Ramos (cell line): ENCODE measurements at regions not wholly inside any gene's neighbourhood (a gene's known extent, or its start where the extent isn't known, plus 50 kb on each side); places are given as distances from the start of the nearest gene placed in this dataset.

Source experiments
- in situ Hi-C: fragments of 300-500 bp; cut with MboI; formaldehyde crosslinking; loops from one replicate; pipeline ENCODE4 v1.14.3; 2022; ENCODE audit warnings: low sequenced_read_pairs; ENCODE audit not compliant: unreplicated experiment

DNA sequence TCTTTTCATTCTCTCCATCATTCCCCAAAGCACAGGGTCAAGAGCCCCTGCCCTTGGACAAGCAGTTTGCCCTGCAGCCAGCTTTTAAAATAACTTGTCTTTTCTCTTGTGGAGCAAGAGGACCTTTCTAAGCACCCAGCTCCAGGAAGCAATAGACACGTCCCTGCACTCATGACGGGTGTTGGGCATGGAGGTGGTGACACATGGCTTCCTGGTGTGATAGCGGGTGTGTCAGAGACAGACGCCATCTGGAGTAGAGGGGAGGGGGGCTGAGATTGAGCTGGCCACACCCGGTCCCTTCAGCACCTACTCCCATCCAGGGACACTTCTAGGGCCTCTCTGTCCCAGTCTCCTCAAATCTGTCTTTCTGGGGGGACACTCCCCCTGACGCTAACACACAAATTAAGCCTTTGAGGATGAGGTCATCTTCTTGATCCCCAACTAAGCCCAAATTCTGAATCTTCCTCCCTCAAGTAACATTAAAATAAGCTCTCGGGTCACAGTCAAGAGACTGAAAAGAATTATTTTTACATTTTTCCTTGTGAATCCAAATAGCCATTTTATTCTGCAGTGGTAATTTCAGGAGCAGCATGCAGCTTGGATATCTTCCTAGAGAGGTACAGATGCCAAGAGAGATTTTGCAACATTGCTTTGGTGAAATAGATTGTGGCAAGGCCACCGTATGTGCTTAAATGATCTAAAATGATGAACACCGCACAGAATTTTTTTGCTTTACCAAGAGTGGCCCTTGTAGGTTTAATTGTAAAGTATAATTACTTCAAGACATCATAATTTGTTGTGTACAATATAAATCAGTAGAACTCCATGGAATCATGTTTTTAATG is 216.6 kb upstream of the IRX3 start:
- in situ Hi-C loops: no loop called here

DNA sequence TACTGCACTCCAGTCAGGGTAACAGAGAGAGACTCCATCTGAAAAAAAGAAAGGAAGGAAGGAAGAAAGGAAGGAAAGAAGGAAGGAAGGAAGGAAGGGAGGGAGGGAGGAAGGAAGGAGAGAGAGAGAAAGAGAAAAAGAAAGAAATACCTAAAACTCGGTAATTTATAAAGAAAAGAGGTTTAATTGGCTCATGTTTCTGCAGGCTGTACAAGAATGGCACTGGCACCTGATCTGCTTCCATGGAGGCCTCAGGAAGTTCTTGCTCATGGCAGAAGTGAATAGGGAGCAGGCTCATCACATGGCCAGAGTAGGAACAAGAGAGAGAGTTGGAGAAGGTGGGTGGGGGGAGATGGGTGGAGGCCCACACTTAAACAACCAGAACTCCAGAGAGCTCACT is 215.2 kb upstream of the IRX3 start:
- in situ Hi-C loops: no loop called here

DNA sequence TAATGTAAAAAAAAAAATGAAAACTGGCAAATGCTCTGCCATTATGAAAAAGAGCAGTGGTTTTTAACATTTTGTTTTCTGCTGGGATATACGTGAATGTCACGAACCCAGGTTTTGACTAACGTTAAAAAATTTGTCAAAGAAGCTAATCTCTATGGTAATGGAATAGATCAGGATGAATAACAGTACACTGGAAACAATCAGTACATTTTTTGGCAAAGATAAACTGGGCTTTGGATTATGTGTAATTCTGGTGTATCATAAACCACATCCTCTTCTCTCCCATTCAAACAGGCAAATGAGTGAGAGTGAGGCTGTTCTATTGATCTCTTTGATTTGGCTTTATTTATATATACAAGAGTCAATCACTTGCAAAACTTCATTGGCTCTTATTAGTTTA is 207.0 kb upstream of the IRX3 start:
- in situ Hi-C loops: no loop called here

DNA sequence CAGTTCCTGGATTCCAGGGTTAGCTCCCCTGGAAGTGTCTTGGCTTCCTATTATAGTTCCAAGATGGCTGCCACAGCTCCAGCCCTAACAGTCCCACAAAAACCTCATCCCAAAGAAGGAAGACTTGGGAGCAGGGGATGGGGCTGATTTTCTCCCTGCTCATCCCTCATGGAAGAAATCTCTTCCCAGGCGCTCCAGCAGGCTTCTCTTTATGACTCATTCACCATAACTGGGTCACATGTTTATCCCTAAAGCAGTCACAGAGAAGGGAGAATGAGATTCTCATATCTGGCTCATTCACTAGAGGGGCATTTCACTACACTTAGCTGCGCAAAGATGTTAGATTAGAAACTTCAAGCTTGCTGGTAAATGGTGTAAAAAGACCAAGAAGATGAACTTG is 206.5 kb upstream of the IRX3 start:
- in situ Hi-C loops: no loop called here

DNA sequence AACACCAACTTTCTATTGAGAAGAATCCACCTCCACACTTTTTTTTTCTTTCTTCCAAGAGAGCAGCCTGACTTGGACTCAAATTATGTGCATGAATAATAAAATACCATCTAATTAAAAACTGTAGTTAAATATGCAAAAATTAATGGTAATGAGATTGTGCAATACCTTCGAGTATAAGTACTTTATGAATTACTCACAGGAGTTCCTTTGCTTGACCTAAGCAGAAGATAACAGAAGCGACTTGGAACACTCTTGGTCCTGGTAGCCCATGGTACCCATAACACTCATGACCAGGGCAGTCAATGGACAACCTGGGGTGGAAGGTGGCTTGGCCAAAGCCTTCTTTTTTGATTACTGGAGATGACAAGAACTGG is 203.5 kb upstream of the IRX3 start:
- in situ Hi-C loops: no loop called here

DNA sequence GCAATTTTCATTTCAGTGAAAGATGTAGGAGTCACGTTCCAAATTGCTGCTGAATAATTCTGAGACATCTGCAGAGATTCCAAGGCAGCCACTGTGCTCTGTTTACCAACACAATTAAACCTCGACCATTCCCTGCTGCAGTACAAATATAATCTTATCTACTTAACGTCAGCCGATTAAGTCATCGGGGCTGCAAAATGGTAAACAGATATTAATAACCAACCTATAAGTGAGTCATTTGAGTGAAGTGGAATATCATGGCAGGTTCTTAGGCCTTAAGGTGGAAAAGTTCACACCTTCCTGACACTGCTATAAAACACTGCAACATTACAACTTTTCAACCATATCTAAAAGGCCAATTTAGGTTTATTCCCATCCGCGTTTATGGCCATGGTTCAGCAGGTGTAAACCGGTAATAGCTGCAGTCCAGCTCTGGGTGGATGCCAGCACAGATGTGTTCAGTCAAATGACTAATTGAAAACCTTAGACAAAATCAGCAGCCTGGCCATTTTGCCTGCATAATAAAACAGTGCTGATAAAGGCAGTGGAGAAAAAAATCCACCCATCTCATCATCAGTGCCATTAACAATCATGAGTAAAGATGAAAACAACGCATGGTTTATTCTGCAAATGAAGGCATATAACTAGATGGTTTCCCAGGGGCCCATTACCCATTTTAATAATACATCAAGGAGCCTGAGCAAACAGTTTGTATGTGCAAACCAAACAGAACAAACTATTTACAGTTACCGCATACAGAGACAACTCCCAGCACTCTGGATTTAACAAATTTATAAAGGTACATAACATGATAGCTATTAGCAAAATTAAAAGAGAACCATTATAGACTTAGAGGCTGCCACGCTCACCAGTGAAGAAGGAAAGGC is 202.9 kb upstream of the IRX3 start:
- in situ Hi-C loops: no loop called here

DNA sequence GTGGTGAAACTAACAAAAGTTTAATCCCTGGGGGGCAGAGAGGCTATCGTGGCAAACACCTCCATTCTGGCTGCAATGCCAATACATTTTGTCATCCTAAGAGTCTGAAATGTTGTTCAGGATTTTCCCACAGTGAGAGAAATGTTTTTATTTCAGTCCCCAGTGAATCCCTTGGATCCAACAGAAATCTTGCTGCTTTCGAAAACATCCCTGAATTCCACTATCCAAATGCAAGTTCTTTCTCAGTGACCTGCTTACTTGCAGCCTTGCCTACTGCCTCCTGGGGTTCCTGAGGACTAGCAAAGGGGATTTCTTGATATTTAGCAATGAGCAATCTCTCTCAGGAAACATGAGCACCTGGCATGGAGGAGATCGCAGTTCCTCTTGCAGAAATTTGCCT is 202.1 kb upstream of the IRX3 start:
- in situ Hi-C loops: no loop called here

DNA sequence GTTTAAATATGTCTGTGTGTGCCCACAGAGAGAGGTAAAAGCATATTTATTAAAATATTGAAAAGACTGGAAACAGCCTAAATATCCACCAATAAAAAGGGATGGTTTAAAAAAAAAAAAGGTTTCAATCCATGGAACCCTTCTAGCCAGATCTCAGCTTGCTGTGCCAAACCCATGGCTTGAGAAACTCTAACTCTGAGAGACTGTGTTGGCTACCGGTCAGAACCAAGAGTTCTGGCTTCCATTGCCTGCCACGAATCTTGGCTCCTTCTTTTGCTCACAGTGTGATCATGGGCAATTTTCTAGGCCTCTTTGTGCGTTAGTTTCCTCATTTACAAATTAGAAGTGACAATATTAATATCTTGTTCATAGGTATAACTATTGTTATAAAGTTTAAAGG is 201.3 kb upstream of the IRX3 start:
- in situ Hi-C loops: no loop called here

DNA sequence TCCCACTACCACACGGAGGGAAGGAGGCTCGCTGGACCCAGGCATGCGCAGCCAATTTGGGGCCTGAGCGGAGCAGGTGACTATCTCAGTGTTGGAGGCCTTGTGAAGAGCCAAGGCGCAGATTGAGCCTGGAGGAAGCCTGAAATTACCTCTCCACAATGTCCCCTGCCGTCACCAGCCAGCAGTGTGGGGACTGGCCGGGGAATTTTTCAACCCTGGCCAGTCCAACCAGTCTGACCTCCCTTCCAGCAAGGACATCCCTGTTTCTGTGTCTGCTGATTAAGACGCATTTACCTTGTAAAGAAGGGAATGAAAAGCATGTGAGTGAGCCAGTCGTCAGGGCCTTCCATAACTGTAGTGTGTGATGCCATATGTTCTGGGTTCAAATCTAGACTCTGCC is 198.1 kb upstream of the IRX3 start:
- in situ Hi-C loops: no loop called here

DNA sequence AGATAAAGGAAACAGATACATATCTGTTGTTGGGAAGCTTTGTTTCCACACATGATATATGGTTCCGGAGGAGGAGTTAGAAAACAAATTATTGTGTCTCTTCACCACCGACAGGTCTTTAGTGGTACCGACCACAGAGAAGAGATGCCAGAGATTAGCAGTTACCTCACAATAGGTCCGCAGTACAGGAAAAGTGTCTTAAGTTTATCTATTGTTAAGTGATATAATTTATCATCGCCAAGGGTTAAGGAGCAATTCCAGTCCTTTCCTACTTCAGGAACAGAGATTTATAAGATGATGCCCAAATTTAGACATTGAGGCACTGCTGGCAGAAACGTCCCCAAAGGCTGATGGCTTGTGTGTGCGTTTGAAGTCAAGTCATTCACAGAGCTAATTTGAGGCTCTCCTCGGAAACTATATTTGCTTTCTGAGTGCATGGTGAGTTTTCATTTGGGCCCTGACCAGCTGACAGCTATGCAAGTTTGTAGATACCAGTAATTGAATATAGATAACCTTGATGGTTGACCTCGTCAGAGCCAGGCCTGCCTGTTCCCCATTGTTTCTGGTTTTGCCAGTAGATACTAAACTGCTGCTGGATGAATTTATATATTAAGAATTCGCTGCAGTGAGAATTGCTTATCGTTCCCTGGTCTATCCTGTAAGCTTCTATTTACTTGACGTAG is 196.4 kb upstream of the IRX3 start:
- in situ Hi-C loops: no loop called here

DNA sequence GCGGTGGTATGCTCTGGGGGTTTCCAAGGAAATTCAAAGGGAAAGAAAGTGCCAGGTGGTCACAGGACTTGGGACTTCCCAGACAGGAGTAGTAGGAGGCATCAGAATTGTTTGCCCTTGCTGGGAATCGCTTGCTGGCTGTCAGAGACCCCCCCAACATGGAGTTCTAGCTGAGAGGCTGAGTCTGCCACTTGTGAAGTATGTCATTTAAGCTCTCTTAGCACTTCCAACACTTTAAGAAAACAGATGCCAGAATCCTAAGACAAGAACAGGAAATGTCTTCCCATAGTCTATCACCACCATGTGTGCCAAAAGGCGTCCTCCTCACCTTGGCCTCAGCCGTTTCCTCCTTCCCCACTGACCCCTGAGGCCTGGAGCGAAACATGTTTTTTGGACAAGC is 193.8 kb upstream of the IRX3 start:
- in situ Hi-C loops: no loop called here

DNA sequence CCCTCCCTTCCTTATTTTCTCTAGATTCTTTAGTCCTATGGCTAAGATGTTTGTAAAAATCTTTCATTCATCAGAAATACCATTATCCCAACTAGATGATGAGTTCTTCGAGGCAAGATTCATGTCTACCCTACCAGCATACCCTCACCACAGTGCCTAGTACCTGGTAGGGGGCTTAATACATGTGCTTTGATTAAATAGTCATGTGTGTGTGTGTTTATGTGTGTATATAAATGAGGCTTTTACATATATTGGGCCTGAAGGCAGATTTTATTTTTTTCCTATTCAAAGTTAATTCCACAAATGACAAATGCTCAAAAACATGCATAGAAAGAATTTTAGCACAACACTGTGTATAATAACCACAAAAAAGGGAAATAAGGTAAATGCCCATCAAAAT is 193.0 kb upstream of the IRX3 start:
- in situ Hi-C loops: no loop called here

DNA sequence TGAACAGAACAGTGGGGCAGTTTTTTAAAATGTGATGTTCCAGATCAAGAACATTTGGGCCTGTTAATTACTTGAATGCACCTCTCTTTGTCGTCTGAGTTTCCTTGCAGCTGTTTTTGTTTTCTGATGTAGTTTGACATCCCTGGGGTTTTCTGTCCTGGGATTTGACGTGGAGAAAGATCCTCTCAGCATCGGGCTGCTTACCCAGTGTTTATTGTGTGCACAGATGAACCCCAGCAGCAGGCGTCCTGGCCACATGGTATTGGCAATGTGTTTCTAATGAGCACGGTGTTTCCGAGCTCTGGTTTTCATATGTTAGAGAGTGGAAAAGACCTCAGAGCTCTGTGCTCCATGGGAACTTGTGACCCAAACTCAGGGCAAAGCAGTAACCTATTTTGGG is 191.1 kb upstream of the IRX3 start:
- in situ Hi-C loops: no loop called here

DNA sequence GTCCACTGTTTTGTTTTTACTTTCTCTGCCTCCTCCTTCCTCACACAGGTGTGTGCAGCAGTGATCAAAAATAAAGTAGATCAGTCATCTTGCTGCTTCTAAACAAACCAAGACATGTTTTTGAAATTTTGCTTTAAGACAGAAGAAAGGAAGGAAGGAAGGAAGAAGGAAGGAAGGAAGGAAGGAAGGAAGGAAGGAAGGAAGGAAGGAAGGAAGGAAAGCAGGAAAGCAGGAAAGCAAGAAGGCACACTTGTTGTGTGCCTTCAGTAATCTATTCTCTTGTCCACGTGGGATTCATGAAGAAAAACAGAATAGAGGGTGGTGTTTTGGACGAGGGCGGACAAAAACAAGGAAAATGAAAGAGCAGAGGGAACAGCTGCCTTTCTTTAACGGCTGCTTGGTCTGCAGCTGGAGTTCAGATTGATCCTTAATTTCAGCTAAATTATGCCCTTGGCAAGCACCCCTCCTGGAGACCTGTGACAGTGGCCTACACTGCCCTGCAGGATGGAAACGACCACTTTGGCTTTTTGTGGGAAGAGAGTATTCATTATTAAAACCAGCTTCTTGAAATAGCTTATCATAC is 188.5 kb upstream of the IRX3 start:
- in situ Hi-C loops: no loop called here

DNA sequence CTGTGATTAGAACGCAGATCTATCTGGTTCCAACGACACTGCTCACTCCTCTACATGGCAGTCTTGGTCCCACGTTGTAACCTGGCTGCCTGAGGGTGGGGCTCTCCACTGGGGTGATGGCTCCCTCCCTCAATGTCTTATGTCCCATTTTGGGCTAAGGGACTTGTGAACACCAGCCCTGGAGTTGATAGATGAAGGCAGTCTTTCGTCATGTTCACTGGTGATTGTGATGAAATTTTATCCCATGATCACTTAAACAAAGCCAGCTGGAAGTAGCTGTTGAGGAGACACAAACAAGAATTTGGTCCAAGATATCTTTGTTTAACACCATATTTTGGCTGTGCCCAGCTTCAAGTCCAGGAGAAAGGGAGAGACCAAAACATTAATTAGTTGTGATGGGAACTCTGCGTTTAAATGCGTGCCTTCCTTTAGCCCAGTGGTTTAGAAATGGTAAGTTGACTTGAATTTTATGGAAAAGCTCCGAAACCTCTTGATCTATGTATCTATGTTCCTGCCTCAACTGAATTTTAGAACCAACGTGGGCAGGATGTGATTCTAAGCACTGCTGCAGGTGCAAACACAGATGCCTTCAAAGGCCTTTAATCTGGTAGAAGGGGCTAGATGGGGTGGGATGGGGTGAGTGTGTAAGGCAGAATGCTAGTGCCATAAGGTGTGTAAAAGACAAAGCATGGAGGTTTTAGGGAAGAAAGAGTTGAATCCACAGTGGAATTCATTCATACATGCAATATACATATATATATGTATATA is 186.8 kb upstream of the IRX3 start:
- in situ Hi-C loops: no loop called here

DNA sequence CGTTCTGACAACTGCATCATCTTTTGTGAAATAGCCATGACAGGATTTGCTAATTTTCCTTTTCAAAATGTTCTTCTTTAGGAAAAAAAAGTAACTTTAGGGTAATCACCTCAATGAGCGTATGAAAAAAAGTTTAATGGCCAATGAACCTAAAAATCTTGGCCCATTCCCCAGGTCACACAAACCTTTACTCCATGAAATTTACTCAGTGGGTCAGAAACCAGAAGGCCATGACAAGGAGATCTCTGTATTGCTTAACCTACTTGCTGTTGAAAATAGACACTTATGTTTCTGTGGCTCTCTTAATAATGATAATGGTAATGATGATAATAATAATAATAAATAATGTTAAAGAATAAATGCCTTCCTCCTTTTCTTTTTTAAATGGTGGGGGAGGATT is 180.8 kb upstream of the IRX3 start:
- in situ Hi-C loops: no loop called here

DNA sequence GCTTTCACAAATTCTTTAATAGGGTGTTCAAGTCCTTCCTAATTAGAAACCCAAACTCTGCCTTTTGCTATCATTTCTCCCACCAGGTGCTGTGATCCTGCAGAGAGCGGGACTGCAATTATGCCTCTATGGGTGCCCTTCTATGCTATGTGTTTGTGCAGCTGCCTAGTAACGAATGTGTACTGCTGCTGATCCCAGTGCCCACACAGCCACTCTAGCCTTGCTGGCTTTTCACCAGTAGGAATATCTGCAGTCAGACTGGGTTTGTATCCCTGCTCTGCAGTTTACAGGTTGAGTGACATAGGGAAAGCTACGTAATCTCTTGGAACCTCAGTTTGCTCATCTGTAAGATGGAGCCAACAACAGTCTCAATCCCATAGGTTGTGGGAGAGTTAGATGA is 179.6 kb upstream of the IRX3 start:
- in situ Hi-C loops: no loop called here

DNA sequence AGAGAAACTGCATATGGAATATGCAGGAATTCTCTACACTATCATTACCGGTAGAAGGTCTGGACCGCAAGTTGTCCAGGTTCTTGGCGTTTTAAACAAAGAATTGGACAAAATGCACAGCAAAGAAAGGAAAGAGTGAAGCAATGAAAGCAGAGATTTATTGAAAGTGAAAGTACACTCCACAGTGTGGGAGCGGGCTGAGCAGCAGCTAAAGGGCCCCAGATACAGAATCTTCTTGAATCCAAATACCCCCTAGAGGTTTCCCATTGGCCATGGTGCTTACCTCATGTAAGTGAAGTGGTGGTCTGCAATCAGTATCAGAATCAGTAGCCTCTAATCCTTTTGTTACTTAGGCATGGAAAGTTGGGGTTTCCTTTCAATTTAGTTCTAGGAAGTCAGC is 178.5 kb upstream of the IRX3 start:
- in situ Hi-C loops: no loop called here

DNA sequence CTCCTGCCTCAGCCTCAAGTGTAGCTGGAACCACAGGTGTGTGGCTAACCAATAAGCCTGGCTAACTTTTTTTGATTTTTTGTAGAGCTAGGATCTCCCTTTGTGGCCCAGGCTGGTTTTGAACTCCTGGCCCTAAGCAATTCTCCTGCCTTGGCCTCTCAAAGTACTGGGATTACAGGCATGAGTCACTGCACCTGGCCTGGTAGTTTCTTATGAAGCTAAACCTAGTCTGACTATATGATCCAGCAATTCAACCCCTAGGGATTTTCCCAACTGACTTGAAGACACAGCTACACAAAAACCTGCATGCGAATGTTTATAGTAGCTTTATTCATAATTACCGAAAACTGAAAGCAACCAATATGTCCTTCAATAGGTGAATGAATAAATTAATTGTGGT is 176.2 kb upstream of the IRX3 start:
- in situ Hi-C loops: no loop called here

DNA sequence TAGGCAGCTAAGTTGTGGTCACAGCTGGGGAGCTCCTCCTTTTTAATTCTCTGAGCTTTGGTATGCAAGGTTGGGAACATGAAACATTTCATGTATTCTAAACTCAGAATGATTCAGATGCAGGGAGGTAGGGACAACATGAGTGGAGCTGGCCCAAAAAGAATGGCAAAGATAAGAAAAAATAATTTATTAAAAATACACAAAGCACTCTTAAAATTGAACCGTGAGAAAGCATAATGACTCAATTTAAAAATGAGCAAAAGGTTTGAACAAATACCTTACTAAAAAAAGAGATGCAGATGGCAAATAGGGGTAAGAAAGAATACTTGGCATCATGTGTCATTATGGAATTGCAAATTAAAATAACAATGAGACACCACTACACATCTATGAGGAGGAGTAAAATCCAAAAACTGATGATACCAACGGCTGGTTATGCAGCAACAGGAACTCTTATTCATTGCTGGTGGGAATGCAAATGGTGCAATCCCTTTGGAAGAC is 175.6 kb upstream of the IRX3 start:
- in situ Hi-C loops: no loop called here
